H9 (cell line): ENCODE measurements at regions not wholly inside any gene's neighbourhood (a gene's known extent, or its start where the extent isn't known, plus 50 kb on each side); places are given as distances from the start of the nearest gene placed in this dataset.

Source experiments
- DNase-seq: peaks from one replicate; pipeline ENCODE4 v3.0.0-alpha.2; 2017
- H2AFZ ChIP-seq: one replicate; pipeline ENCODE4 v1.6.1; 2013; ENCODE audit warnings: mild to moderate bottlenecking, low read length, control low read depth, moderate library complexity
- H2AK5ac ChIP-seq: 2 replicates; pipeline ENCODE4 v1.6.1; 2013; ENCODE audit warnings: low read length, control low read depth, mixed read lengths; ENCODE audit not compliant: insufficient read length
- H2BK120ac ChIP-seq: one replicate; pipeline ENCODE4 v1.6.1; 2013; ENCODE audit warnings: low read depth, mild to moderate bottlenecking, low read length, control low read depth, inconsistent platforms; ENCODE audit not compliant: poor library complexity, severe bottlenecking
- H2BK12ac ChIP-seq: 2 replicates; pipeline ENCODE4 v1.6.1; 2013; ENCODE audit warnings: low read length, control low read depth, mixed read lengths, low read depth; ENCODE audit not compliant: insufficient read length
- H2BK15ac ChIP-seq: 2 replicates; pipeline ENCODE4 v1.6.1; 2013; ENCODE audit warnings: low read depth, low read length, control low read depth
- H2BK20ac ChIP-seq: one replicate; pipeline ENCODE4 v1.6.1; 2013; ENCODE audit warnings: low read depth, mild to moderate bottlenecking, low read length, control low read depth, inconsistent platforms; ENCODE audit not compliant: poor library complexity, severe bottlenecking
- H2BK5ac ChIP-seq: 2 replicates; pipeline ENCODE4 v1.6.1; 2013; ENCODE audit warnings: low read length, control low read depth, mixed read lengths; ENCODE audit not compliant: insufficient read length
- H3K14ac ChIP-seq: 2 replicates; pipeline ENCODE4 v1.6.1; 2013; ENCODE audit warnings: low read length, control low read depth; ENCODE audit not compliant: insufficient read depth
- H3K18ac ChIP-seq: 2 replicates; pipeline ENCODE4 v1.6.1; 2013; ENCODE audit warnings: low read depth, mild to moderate bottlenecking, mixed read lengths, low read length, control low read depth; ENCODE audit not compliant: insufficient read length
- H3K23ac ChIP-seq: 2 replicates; pipeline ENCODE4 v1.6.1; 2013; ENCODE audit warnings: low read length, control low read depth, mixed read lengths, low read depth; ENCODE audit not compliant: insufficient read length
- H3K23me2 ChIP-seq: 2 replicates; pipeline ENCODE4 v1.6.1; 2013; ENCODE audit warnings: low read depth, mild to moderate bottlenecking, mixed read lengths, low read length, control low read depth; ENCODE audit not compliant: insufficient read length, poor library complexity, severe bottlenecking
- H3K27ac ChIP-seq: 2 replicates; pipeline ENCODE4 v1.5.1; 2013; ENCODE audit warnings: low read length, control low read depth, mixed read lengths, low read depth; ENCODE audit not compliant: insufficient read length
- H3K27me3 ChIP-seq: 2 replicates; pipeline ENCODE4 v1.6.1; 2013; ENCODE audit warnings: low read length, control low read depth, inconsistent platforms; ENCODE audit not compliant: insufficient read depth
- H3K4ac ChIP-seq: 2 replicates; pipeline ENCODE4 v1.6.1; 2013; ENCODE audit warnings: low read depth, mild to moderate bottlenecking, control low read depth, inconsistent platforms, low read length, moderate library complexity
- H3K4me1 ChIP-seq: 2 replicates; pipeline ENCODE4 v1.6.1; 2013; ENCODE audit warnings: low read length, control low read depth, inconsistent platforms; ENCODE audit not compliant: insufficient read depth
- H3K4me2 ChIP-seq: 2 replicates; pipeline ENCODE4 v1.6.1; 2013; ENCODE audit warnings: low read length, control low read depth, mixed read lengths; ENCODE audit not compliant: insufficient read length, insufficient read depth
- H3K56ac ChIP-seq: 2 replicates; pipeline ENCODE4 v1.6.1; 2013; ENCODE audit warnings: low read depth, mild to moderate bottlenecking, mixed read lengths, low read length, control low read depth; ENCODE audit not compliant: insufficient read length
- H3K79me1 ChIP-seq: 2 replicates; pipeline ENCODE4 v1.6.1; 2013; ENCODE audit warnings: low read depth, mild to moderate bottlenecking, moderate library complexity, low read length, control low read depth, inconsistent platforms; ENCODE audit not compliant: insufficient read depth, poor library complexity, severe bottlenecking
- H3K79me2 ChIP-seq: 2 replicates; pipeline ENCODE4 v1.6.1; 2013; ENCODE audit warnings: low read length, control low read depth, inconsistent platforms; ENCODE audit not compliant: insufficient read depth
- H3K9ac ChIP-seq: 2 replicates; pipeline ENCODE4 v1.6.1; 2013; ENCODE audit warnings: low read length, control low read depth, mixed read lengths; ENCODE audit not compliant: insufficient read length; ENCODE audit errors: extremely low read depth
- H3K9me3 ChIP-seq: one replicate; pipeline ENCODE4 v1.6.1; 2013; ENCODE audit warnings: low read depth, low read length, inconsistent platforms; ENCODE audit not compliant: control insufficient read depth
- H3T11ph ChIP-seq: one replicate; pipeline ENCODE4 v1.6.1; 2013; ENCODE audit warnings: mild to moderate bottlenecking, low read length, control low read depth, inconsistent platforms
- H4K20me1 ChIP-seq: one replicate; pipeline ENCODE4 v1.6.1; 2013; ENCODE audit not compliant: control insufficient read depth, insufficient read length, insufficient read depth
- H4K5ac ChIP-seq: 2 replicates; pipeline ENCODE4 v1.6.1; 2013; ENCODE audit warnings: low read depth, mild to moderate bottlenecking, mixed read lengths, low read length, control low read depth; ENCODE audit not compliant: insufficient read length
- H4K8ac ChIP-seq: replicated peaks from 2 replicates; pipeline ENCODE4 v1.6.1; 2013; ENCODE audit warnings: low read length, control low read depth, mixed read lengths, low read depth; ENCODE audit not compliant: insufficient read length
- H4K91ac ChIP-seq: 2 replicates; pipeline ENCODE4 v1.6.1; 2013; ENCODE audit warnings: low read depth, mild to moderate bottlenecking, moderate library complexity, mixed read lengths, low read length, control low read depth; ENCODE audit not compliant: insufficient read length
- H3K27ac Mint-ChIP-seq, 3 experiments: 2 replicates in 2 of 3; 3 replicates in 1 of 3; pipeline ENCODE4 v1.8.0; 2020 to 2021; ENCODE audit warnings: mixed read lengths in 3 of 3, mild to moderate bottlenecking in 1 of 3, moderate library complexity in 1 of 3
- H3K27me3 Mint-ChIP-seq: 2 replicates; pipeline ENCODE4 v1.8.0; 2021; ENCODE audit warnings: low read depth, mild to moderate bottlenecking, moderate library complexity, mixed read lengths
- H3K36me3 Mint-ChIP-seq, 3 experiments: 2 replicates in 2 of 3; 3 replicates in 1 of 3; pipeline ENCODE4 v1.8.0; 2020 to 2021; ENCODE audit warnings: low read depth in 3 of 3, mixed read lengths in 3 of 3; ENCODE audit not compliant: insufficient read depth in 1 of 3
- H3K4me1 Mint-ChIP-seq, 2 experiments: 2 replicates each; pipeline ENCODE4 v1.8.0; 2020; ENCODE audit warnings: mixed read lengths in 2 of 2
- H3K4me3 Mint-ChIP-seq, 2 experiments: 2 replicates in 1 of 2; 3 replicates in 1 of 2; pipeline ENCODE4 v1.8.0; 2020 to 2021; ENCODE audit warnings: mild to moderate bottlenecking in 2 of 2, mixed read lengths in 2 of 2, moderate library complexity in 1 of 2
- H3K9me3 Mint-ChIP-seq, 2 experiments: 2 replicates in 1 of 2; 3 replicates in 1 of 2; pipeline ENCODE4 v1.8.0; 2020; ENCODE audit warnings: mild to moderate bottlenecking in 2 of 2, mixed read lengths in 2 of 2, moderate library complexity in 1 of 2
- CTCF ChIP-seq: fragments of 200-600 bp; sonication (generic); conservative IDR thresholded peaks from 3 replicates; pipeline ENCODE4 v1.8.0; 2021; ENCODE audit warnings: antibody characterized with exemption, mild to moderate bottlenecking
- WGBS: extraction: QIAGEN DNeasy Blood & Tissue Kit; methylation state at CpG from one replicate; pipeline ENCODE4 v1.1.7; 2013; ENCODE audit warnings: missing lambda C conversion rate, low lambda C conversion rate, mixed read lengths; ENCODE audit not compliant: insufficient read length; ENCODE audit errors: extremely low coverage; 5-methylcytosine and 5-hydroxymethylcytosine counted together

GRCh38 chr18:39259736-39260135 lies 1694.1 kb upstream of the CELF4 start:
- Histone ChIP-seq H3K56ac (no peak overlapping the region), H2BK12ac (no peak overlapping the region), H3K4me2 (no peak overlapping the region), H3K27me3 (no peaks in the 10 kb centered on the region), H2BK20ac (no peak overlapping the region), H3K4me1 (no peaks in the 10 kb centered on the region), H2AFZ (no peak overlapping the region), H4K91ac (no peak overlapping the region), H3K79me1 (no peaks in the 10 kb centered on the region), H2AK5ac (no peak overlapping the region), H4K20me1 (no peaks in the 10 kb centered on the region), H3T11ph (no peak overlapping the region), H3K23me2 (no peaks in the 10 kb centered on the region), H3K4ac (no peak overlapping the region), H4K8ac (no peak overlapping the region), H2BK5ac (no peak overlapping the region), H3K14ac (no peak overlapping the region), H4K5ac (no peak overlapping the region), H3K9me3 (no peaks in the 10 kb centered on the region), H3K9ac (no peak overlapping the region), H3K23ac (no peak overlapping the region), H2BK120ac (no peak overlapping the region), H3K79me2 (no peaks in the 10 kb centered on the region), H3K18ac (no peak overlapping the region), H2BK15ac (no peak overlapping the region), H3K27ac (no peak overlapping the region)
- Mint-ChIP-seq H3K9me3 (peaks cover 2 to 3% of the 10 kb centered on the region in 2 experiments; a peak in 1 of 5 replicates), H3K27ac (no peak overlapping the region), H3K4me3 (no peak overlapping the region), H3K27me3 (no peaks in the 10 kb centered on the region), H3K36me3 (peaks cover 0 to 5% (median 0%) of the 10 kb centered on the region in 3 experiments; a peak in 2 of 7 replicates), H3K4me1 (peaks cover 5 to 8% of the 10 kb centered on the region in 2 experiments; a peak in 2 of 4 replicates)
- no peak for TF ChIP-seq CTCF
- DNase-seq: no peak
- WGBS: no CpG with 5 or more reads among the region's 1 CpG
